GM13976 (cell line): ENCODE measurements at regions not wholly inside any gene's neighbourhood (a gene's known extent, or its start where the extent isn't known, plus 50 kb on each side); places are given as distances from the start of the nearest gene placed in this dataset.

ENCODE experiments used
- DNase-seq: peaks from one replicate; pipeline ENCODE4 v3.0.0; 2012; ENCODE audit warnings: low spot score
- CTCF ChIP-seq: IDR thresholded peaks from 2 replicates; pipeline ENCODE4 v1.5.1; 2012; ENCODE audit warnings: borderline replicate concordance, mild to moderate bottlenecking; ENCODE audit not compliant: insufficient read depth; ENCODE audit errors: extremely low read depth, missing control alignments, control extremely low read depth
- in situ Hi-C: fragments of 300-500 bp; cut with MboI; formaldehyde crosslinking; loops from one replicate; pipeline ENCODE4 v1.12.0; 2022; ENCODE audit warnings: low sequenced_read_pairs, mixed read lengths, inconsistent platforms; ENCODE audit not compliant: unreplicated experiment

GRCh38 chr3:146770881-146771280, 165.7 kb upstream of the PLSCR5 start:
- TF ChIP-seq CTCF: no peak
- DNase-seq: no peak
- in situ Hi-C loops: no loop called here

GRCh38 chr3:146770301-146770700, 165.2 kb upstream of the PLSCR5 start:
- in situ Hi-C loops: no loop called here
- no peak for DNase-seq
- no peak for TF ChIP-seq CTCF

- no peak for DNase-seq
- in situ Hi-C loops: no loop called here
- TF ChIP-seq CTCF: no peak
Measured at GRCh38 chr3:146757759-146758158, 152.6 kb upstream of the PLSCR5 start.

- DNase-seq: no peak
- in situ Hi-C loops: no loop called here
- TF ChIP-seq CTCF: no peak
Measured at GRCh38 chr3:146750196-146750595, 145.1 kb upstream of the PLSCR5 start.

- DNase-seq: no peak
- in situ Hi-C loops: no loop called here
- TF ChIP-seq CTCF: no peak
Measured at GRCh38 chr3:146747928-146748327, 142.8 kb upstream of the PLSCR5 start.

GRCh38 chr3:146747051-146747450, 141.9 kb upstream of the PLSCR5 start:
- TF ChIP-seq CTCF: no peak

GRCh38 chr3:146746190-146746589, 141.0 kb upstream of the PLSCR5 start:
- DNase-seq: no peak
- TF ChIP-seq CTCF: no peak
- in situ Hi-C loops: no loop called here

More at GRCh38 chr3:146747051-146747450, 141.9 kb upstream of the PLSCR5 start:
- in situ Hi-C loops: no loop called here
- no peak for DNase-seq
